Astrocyte (in vitro differentiated cells and primary cell): ENCODE measurements at regions not wholly inside any gene's neighbourhood (a gene's known extent, or its start where the extent isn't known, plus 50 kb on each side); places are given as distances from the start of the nearest gene placed in this dataset.

ENCODE experiments used
- EZH2 ChIP-seq: IDR thresholded peaks from 2 replicates; pipeline ENCODE4 v1.6.1; 2012; ENCODE audit warnings: mild to moderate bottlenecking, low read length, inconsistent platforms; ENCODE audit not compliant: insufficient read depth
- TF ChIP-seq, protein P1 (sequence below): IDR thresholded peaks from 2 replicates; pipeline ENCODE4 v1.5.1; 2011; ENCODE audit warnings: low read depth, mild to moderate bottlenecking, inconsistent platforms, low read length, moderate library complexity; ENCODE audit not compliant: insufficient read depth

DNA sequence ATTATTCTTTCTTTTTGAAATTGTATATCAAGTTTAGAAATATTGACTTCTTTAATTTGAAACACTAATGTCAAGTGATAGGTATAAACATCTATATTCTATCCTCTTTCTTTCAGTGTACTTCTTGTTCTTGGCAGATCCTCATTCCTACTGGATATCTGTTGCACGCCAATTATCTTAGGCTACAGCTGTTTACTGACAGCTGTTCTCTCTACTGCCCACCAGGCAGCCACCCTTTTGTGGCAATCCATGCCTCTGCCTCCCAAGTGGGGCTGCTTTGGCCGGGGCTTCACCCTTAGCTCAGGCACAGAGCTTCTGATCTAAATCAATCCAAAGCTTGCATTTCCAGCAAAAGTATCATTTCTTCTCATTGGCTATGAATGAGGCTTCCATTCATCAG, 50.6 kb upstream of the ITSN2 start:
- TF ChIP-seq, protein P1, sequence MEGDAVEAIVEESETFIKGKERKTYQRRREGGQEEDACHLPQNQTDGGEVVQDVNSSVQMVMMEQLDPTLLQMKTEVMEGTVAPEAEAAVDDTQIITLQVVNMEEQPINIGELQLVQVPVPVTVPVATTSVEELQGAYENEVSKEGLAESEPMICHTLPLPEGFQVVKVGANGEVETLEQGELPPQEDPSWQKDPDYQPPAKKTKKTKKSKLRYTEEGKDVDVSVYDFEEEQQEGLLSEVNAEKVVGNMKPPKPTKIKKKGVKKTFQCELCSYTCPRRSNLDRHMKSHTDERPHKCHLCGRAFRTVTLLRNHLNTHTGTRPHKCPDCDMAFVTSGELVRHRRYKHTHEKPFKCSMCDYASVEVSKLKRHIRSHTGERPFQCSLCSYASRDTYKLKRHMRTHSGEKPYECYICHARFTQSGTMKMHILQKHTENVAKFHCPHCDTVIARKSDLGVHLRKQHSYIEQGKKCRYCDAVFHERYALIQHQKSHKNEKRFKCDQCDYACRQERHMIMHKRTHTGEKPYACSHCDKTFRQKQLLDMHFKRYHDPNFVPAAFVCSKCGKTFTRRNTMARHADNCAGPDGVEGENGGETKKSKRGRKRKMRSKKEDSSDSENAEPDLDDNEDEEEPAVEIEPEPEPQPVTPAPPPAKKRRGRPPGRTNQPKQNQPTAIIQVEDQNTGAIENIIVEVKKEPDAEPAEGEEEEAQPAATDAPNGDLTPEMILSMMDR: no peak
- no peak for TF ChIP-seq EZH2
